IPS DF 4.7 (cell line): ENCODE measurements at regions not wholly inside any gene's neighbourhood (a gene's known extent, or its start where the extent isn't known, plus 50 kb on each side); places are given as distances from the start of the nearest gene placed in this dataset.

Experiments
- DNase-seq: peaks from one replicate; pipeline ENCODE4 v3.0.0-alpha.2; 2013; ENCODE audit warnings: low spot score; ENCODE audit errors: extremely low read depth

DNA sequence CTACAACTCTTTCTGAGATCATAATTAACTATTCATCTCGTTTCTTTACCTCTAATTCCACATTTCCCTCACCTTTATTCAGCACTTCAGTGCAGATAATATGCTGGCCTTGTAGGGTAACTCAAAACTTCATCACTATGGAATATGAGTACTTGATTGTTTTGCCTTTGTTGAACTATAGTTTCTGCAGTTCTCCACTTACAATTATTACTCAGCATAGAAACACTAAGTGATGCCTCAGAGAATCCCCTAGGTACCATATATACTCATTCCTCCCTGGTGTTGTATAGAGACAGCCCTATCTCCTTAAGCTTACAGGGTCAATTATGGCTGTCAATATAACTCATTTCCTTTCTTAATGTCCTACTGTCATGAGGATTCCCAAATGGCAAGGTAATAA is 380.6 kb upstream of the RBMS3 start:
- DNase-seq, result no peak

DNA sequence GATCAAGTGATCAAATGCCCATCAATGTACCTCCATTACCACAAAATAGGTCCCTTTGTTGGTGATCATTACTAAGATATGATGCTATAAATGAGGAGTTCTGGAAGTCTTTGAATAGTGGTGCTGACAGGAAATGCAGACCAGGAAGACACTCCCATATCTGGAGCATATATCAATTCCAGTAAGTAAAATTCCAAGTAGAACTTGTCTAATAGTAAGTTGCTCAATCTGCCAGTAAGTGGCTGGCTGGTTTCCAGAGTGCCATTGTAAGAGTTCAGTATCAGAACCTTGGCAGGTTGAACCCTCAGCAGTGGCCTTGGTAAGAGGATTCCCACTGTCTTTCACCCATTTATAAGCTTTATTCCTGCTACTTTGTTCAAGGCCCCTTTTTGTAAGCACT is 379.9 kb upstream of the RBMS3 start:
- no peak for DNase-seq

DNA sequence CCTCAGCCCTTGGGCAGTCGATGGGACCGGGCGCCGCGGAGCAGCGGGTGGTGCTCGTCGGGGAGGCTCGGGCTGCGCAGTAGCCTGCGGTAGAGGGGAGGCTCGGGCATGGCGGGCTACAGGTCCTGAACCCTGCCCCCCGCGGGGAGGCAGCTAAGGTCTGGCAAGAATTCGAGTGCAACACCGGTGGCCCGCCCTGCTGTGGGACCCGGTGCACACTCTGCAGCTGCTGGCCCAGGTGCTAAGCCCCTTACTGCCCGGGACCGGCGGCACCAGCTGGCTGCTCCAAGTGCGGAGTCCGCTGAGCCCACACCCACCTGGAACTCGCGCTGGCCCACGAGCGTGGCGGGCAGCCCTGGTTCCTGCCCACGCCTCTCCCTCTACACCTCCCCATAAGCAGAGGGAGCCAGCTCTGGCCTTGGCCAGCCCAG is 377.7 kb upstream of the RBMS3 start:
- no peak for DNase-seq

DNA sequence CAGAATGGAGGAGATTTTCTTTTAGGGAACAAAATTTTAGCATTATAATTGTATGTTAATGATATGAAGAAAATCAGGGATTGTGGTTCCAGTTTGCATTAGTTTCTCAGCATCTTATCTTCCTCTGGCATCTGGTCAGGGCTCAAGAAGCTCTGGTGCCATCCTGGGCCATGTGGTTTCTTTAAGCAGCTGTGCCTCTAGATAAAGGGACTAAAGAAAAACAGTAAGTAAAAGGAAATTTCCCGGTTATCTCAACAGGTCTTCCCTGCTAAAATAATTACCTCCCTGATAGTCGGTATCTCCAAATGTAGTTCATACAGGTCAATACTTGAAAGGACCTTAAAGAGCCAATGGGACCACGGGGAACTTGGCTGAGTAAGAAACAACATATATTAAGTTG is 375.1 kb upstream of the RBMS3 start:
- DNase-seq, result no peak

DNA sequence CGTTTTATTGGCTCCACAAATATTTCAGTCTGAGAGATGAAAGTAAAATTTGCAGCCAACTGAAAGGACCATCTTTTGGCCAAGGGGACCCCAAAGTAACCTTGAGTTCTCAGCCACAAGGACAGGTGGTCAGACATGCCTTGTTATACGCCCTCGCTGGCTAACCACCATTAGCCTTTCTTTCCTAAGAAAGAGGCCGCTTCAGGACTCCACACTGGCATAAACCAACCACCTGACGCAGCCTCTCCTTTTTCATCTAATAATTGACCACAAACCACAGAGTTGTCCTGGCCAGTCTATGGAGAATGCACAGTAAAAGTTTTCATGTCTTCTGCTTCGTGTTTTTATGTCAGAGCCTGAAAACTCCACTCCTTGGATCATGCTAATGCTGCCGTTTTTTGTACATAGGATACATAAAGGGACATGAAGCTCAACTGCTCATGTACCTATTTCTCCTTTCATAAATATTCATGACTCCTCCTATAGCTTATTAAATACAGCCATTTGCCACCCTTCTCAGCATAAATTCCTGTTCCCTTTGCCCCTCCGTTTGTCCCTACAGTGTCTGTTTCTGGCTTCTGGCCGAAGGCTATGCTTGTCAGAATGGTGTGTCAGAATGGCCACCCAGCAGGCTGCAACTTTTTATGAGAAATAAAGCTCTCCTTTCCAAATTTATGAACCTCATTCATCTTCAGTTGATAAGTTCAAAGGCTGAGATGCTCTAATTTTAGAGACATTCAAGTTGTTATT is 374.1 kb upstream of the RBMS3 start:
- no peak for DNase-seq

DNA sequence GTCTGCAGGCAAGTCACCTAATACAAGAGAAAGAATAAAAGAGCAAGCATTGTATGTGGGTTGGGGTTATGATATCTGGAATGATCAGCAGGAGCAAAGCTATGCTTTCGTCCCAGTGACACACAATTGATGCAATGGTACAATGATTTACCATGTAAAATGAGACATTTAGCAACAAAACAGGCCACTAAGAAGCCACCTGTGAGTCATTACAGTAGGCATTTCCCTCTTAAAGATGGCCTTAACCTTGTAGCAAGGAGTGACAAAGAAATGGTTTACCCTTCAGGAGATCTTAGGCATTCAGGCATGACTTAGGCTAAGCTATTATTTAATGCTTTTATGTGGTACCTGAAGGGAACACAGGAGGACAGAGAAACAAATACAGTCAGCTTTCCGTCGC is 373.3 kb upstream of the RBMS3 start:
- DNase-seq, result no peak

DNA sequence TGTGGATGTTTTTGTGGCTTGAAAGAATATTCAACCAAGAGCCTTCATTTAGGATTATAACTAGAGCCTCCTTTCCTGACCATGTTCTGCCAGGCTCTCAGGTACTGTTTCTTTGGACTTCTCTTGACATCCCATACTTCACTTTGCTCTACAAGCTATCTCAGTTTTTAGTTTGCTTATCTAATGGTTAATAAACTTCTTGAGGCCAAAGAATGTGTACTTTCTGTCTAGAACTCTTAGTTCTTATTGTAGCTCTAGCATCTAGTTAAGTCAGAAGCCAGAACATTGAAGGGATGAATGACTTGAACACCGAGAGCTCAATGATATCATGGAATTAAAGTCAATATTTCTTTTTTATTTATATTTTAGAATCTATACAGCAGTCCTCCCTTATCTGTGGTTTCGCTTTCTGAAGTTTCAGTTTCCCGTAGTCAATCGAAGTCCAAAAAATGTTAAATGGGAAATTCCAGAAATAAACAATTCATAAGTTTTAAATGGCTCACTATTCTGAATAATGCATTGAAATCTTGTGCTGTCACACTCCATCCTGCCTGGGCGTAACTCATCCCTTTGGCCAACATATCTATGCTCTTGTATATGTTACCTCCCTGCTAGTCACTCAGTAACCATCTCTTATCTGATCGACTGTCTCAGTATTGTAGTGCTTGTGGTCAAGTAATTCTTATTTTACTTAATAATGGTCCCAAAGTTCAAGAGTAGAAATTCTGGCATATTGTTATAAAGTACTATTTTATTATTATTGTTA is 368.6 kb upstream of the RBMS3 start:
- no peak for DNase-seq

DNA sequence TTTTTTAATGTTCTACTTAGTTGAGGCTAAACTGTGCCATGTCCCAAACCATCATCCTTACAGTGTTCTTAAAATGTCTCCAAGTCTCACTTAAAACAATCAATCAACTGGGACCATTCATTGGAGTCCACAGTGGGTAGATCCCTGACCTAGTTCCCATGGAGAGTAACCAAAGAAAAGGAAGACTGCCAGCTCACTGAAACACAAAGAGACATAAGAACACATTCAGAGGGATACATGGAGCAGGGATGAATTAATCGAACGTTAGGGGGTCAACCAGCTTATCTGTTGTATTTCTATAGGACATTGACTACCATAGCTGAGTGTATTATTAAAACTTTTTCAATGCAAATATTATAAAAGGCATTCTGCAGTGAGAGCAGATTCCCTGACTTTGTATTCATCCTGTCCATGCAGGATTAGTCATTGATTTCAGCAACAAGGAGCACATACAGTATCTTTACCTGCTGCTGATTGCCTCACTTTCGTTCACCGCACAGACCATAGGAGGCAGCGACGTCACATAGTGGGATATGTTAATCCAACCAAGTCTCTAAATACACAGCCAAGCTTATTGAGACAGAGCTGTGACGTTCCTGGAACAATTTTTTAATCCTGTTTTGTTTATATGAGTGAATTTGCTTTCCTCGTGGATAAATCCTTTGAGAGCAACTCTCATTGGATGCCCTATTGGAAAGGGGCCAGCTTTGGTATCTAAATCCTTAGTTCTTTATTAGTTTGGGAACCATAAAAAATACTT is 364.9 kb upstream of the RBMS3 start:
- no peak for DNase-seq

DNA sequence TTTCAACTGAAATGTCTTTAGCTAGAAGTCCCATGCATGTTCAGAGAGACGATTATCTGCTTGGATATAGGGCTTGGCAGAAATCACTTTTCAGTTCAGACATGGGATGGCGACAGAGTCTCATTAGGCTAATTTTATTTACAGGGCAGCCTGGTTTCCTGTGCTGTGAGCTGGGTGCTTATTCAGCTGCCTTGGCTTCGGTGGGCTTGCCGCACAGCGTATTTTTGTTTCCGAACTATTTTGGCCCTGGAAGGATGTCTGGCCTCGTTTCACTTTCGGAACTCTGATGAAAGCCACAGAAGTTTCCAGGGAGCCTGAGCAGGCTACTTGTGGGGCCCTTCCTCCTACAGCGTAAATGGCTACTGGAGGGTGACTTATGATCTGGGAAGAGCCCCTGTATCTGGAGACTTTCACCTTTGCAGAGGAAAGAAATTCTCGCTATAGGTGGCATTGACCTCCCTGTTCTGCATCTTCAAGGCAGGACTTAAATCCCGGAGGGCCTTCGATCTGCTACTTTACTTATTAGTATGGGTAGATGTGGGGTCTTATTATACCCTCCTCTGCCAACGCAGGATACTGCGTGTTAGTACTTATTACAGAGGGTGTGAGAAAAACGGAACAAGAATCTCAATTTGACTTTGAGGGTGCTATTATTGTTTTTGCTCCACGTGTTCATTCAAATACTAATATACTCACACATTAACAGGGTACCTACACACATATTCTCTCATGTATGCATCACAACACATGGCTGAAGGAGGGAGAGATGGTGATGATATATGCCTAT is 364.0 kb upstream of the RBMS3 start:
- DNase-seq, result no peak

DNA sequence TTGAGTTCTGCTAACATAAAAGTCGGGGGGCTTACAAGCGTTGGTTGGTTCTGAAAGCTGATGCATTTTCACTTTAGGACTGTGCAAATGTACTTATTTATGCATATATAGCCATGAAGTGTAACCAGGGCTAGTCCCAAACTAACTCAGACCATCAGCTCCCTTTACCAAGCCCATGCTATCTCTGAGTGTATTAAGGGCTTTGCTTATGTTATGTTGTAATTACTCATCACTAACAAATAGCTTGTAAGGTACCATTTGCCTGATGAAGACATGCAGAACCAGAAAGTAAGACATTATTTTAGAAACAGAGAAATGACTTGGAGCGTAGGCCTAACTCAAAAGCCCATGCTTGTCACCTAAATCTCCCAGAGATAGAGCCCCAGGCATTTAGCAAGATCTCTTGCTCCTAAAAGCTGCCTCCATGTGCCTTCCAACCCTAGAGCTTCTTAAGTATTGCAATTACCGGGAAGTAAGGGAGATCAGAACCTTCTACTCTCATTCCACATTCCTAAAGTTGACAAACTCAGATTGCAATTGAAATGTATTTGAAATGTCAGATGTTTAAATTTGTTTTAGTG is 362.9 kb upstream of the RBMS3 start:
- no peak for DNase-seq

DNA sequence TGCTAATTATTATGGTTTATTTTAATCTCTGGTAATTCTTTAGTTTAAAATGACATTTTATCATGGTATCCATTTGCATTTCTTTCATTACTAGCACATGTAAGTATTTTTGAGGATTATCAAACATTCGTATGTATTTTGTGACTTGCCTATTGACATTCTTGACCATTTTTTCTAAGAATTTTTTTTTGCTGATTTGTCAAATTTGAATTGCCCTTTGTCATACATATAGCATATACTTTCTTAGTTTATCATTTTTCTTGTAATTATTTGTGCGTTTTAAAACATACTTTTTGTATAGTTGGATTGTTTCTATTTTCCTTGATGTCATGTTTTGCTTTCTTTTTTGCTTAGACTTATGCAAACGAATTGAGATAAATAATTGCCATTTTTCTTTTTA is 358.5 kb upstream of the RBMS3 start:
- DNase-seq, result no peak

DNA sequence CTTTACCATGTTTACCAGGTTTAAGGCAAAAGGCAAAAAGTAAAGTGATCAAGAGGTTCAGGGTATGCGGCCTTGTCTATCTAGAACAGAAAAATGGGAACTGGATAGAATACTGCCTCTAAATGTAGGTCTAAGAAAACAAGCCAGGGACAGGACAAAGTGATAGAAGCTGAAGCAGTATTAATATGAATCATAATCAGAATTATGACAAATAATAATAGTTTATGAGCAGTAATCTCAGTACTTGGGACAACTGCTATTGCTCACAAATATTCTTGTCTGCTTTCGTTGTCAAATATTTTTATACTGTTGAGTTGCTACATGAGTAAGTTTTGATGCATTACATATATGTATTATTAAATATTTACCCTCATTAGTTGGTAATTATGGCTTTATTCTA is 356.9 kb upstream of the RBMS3 start:
- no peak for DNase-seq

DNA sequence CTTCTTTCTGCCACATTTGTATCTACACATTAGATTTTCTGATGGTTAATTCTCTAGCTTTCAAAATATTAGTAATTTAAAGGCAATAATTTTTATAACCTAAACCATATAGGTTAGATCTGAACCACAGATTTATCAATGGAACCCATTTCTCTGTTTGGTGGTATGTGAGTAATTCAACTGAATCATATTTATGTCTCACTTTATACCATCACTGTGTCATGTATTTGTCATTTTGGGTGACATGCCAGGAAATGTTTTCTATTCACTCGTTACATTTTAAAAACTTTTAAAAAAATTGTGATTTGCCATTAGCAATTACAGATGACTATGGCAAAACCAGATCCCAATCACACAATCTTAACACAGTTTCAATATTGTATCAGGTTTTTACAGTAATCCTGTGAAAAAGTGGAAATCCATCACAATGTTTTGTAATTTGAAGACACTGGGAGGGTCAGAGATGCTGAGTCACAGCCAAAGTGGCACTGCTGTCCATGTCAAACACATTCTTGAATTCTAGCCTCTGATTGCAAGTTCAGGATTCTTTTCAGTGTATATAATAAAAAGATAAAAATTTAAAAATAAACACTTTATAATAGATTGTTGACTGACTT is 356.0 kb upstream of the RBMS3 start:
- DNase-seq, result no peak

DNA sequence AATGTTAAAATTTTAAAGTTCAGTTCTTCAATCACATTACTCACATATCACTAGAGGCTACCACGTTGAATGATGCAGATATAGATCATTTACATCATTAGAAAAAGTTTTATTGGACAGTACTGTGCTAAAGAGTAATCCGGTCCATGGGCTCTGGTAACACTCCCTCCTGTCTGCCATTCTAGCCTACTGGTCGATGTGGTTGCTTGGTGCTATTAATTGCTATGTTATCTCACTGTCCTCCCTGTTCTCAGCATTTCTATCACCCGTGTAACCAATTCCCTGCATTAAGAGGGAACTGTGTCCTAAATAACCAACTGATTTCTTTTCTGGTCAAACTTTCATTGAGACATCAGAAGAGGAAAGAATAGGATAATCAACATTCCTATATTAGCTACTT is 347.5 kb upstream of the RBMS3 start:
- no peak for DNase-seq

DNA sequence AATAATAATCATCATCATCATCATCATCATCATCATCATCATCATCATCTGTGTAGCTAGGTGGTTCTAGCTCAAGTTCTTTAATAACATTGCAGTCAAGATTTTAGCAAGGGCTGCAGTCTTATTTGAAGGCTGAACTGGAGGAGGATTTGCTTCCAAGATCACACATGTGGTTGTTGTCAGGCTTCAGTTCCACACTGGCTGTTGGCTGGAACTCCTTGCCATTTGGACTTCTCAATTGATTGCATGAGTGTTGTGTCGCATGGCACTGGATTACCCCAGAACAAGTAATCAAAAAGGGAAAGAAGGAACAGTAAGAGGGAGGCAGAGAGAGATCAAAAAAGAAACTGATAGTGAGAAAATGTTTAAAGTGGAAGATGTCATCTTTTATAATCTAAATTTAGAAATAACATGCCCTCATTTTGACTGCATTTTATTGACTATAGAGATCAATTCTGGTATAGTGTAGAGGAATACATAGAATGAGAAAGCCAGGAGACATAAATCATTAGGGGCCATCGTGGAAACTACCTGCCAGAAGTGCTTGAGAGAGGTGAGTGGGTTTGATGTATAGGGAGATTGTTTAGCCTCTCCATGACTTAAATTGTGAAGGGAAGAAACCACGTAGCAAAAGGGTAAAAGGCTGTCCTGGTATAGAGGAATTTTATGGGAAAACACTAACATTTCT is 346.6 kb upstream of the RBMS3 start:
- no peak for DNase-seq

DNA sequence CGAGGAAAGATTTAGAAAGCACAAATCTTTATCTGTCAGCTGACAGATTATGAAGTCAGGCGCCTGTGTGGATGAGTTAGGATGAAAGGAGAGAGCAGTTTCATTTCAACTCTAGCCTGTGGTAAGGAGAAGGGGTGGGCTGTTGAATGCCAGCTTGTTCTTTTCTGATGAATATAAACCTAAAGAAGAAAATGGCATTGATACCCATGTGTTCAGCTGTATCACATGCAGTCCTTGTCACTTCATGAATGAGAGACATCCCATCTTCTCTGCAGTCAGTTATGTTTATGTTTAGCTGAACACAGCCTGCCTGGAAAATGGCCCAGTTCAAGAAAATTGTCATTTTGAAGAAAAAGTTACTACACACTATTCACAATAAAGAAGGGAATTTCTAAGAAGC is 345.7 kb upstream of the RBMS3 start:
- DNase-seq, result no peak

DNA sequence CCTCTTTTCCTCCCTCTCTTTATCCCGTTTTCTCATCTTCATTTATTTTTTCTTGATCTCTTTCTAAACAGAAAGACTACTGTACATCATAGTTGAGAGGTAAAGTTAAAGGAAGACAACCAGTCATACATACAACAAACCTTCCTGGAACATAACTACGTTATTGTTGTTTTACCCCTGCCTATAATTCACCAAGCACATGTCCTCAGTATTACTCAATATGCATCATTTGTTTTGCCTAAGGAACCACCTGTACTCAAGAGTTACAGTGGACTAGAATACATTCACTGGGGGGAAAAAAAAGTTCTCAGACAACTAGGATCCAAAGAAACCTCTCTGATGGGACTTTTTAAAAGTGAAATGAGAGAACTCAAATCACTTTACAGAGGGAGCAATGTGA is 344.7 kb upstream of the RBMS3 start:
- no peak for DNase-seq

DNA sequence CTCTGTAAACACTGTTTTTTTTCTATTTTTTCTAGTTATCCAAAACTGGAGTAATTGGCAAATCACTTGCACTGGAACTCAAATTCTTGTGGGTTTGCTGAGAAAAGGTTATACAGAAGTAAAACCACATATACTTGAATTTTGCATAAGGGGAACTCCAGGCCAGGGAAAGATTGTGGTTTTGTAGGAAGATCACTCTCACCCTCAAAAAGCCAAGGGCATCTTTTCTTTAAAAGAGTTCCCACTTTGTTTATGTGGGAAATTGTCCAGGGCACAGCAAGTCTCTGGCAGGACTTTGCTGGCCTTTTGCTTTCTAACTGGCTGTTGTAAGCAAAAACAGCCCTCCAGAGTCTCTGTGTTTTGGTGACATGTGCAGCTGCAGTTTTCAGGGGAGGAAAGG is 340.3 kb upstream of the RBMS3 start:
- DNase-seq, result no peak

DNA sequence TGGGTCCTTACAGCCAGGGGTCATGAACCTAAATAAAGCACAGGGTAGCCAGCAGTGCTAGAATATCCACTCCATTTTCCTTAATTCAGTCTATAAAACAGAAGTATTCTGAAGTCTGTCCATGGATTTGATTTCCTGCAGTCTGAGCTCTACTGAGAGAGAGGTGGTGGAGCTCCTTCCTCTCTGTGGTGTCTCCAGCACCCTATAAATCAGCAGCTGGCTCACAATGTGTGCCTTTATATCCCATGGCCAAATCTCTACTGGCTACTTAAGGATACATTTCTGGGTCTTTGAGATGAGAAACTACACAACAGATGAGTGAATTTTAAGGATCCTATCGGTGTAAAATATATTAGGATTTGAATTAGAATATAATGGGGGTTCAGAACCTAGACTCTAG is 339.9 kb upstream of the RBMS3 start:
- DNase-seq, result no peak

DNA sequence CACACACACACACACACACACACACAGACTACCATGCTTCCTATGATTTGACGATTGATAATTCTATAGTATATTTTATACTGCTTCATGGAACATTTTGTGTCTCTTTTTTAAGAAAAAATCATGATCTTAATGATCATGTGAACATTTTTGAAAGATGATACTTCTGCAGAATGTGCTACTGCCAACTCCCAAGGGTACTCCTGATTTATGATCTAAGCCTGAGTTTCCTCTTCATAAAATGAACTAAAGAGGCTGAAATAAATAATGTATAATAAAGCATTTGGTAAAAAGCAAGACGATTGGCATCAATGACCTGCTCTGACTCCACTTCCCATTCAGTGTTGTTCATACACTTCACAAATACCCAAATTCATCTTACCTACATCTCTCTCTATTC is 333.8 kb upstream of the RBMS3 start:
- DNase-seq, result no peak
